WERI-Rb-1 (cell line): ENCODE measurements at regions not wholly inside any gene's neighbourhood (a gene's known extent, or its start where the extent isn't known, plus 50 kb on each side); places are given as distances from the start of the nearest gene placed in this dataset.

ENCODE experiments used
- DNase-seq: peaks from one replicate; pipeline ENCODE4 v3.0.0-alpha.2; 2020
- H3K27ac ChIP-seq: fragments of 250-450 bp; sonication (Bioruptor Pico); 2 replicates; pipeline ENCODE4 v1.5.1; 2020; ENCODE audit warnings: mild to moderate bottlenecking, moderate library complexity
- H3K27me3 ChIP-seq: fragments of 250-450 bp; sonication (Bioruptor Pico); 2 replicates; pipeline ENCODE4 v1.5.1; 2021; ENCODE audit warnings: mild to moderate bottlenecking, low read depth, moderate library complexity; ENCODE audit not compliant: insufficient read depth, severe bottlenecking
- H3K36me3 ChIP-seq: fragments of 250-450 bp; sonication (Bioruptor Pico); 2 replicates; pipeline ENCODE4 v1.5.1; 2020; ENCODE audit warnings: mild to moderate bottlenecking, moderate library complexity
- H3K4me3 ChIP-seq: 2 replicates; pipeline ENCODE4 v1.5.1; 2011; ENCODE audit warnings: low read depth, mild to moderate bottlenecking, control low read depth, low read length
- H3K9me3 ChIP-seq: fragments of 250-450 bp; sonication (Bioruptor Pico); 2 replicates; pipeline ENCODE4 v1.5.1; 2021; ENCODE audit warnings: mild to moderate bottlenecking, moderate library complexity; ENCODE audit not compliant: severe bottlenecking
- CTCF ChIP-seq: IDR thresholded peaks from 2 replicates; pipeline ENCODE4 v1.5.1; 2011; ENCODE audit warnings: low read depth, mild to moderate bottlenecking, control low read depth, inconsistent platforms, low read length

- H3K4me3 ChIP-seq = no peak overlapping the region
- no peak overlapping the region for H3K27ac ChIP-seq
- H3K9me3 ChIP-seq = peaks cover 7% of the 10 kb centered on the region
- DNase-seq = no peak
- no peaks in the 10 kb centered on the region for H3K36me3 ChIP-seq
- TF ChIP-seq CTCF = no peak
- H3K27me3 ChIP-seq = no peaks in the 10 kb centered on the region
These were observed 203.8 kb upstream of the SYT4 start for GRCh38 chr18:43481069-43481468.

GRCh38 chr18:43482136-43482535 lies 204.8 kb upstream of the SYT4 start:
- peaks cover 15% of the 10 kb centered on the region for H3K9me3 ChIP-seq
- H3K36me3 ChIP-seq = no peaks in the 10 kb centered on the region
- H3K27ac ChIP-seq = no peak overlapping the region
- no peak for DNase-seq
- no peak overlapping the region for H3K4me3 ChIP-seq
- TF ChIP-seq CTCF = no peak
- H3K27me3 ChIP-seq = no peaks in the 10 kb centered on the region

GRCh38 chr18:43482600-43482999 lies 205.3 kb upstream of the SYT4 start:
- TF ChIP-seq CTCF = no peak
- H3K27me3 ChIP-seq = no peaks in the 10 kb centered on the region
- no peaks in the 10 kb centered on the region for H3K36me3 ChIP-seq
- DNase-seq = no peak
- H3K27ac ChIP-seq = no peak overlapping the region
- no peak overlapping the region for H3K4me3 ChIP-seq
- H3K9me3 ChIP-seq = peaks cover 15% of the 10 kb centered on the region

DNA sequence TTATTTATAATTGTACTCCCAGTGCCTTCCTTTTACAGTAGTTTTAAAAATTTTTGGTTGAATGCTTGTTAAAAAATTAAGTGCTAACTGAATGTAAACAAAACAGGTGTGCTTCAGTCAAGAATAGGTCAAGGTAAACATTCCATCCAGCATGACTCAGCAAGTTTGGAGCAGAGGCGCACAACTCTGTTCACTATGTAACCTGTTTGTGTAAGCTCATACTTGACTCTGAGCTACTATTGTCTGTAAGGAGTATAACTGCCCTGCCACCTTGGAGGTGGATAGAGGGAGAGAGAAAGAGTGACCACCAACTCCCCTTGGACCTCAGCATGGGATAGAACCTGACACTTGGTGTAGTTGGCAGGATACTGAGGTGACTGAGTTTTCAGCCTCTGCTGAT lies 207.4 kb upstream of the SYT4 start:
- TF ChIP-seq CTCF = no peak
- Histone ChIP-seq H3K27me3 (no peaks in the 10 kb centered on the region), H3K9me3 (peaks cover 15% of the 10 kb centered on the region), H3K36me3 (no peaks in the 10 kb centered on the region), H3K4me3 (no peak overlapping the region), H3K27ac (no peak overlapping the region)
- DNase-seq = no peak

- Histone ChIP-seq H3K27ac (no peak overlapping the region), H3K36me3 (no peaks in the 10 kb centered on the region), H3K27me3 (no peaks in the 10 kb centered on the region), H3K4me3 (no peak overlapping the region), H3K9me3 (peaks cover 15% of the 10 kb centered on the region)
- TF ChIP-seq CTCF = no peak
- no peak for DNase-seq
These were observed 208.3 kb upstream of the SYT4 start for GRCh38 chr18:43485545-43485963.

DNA sequence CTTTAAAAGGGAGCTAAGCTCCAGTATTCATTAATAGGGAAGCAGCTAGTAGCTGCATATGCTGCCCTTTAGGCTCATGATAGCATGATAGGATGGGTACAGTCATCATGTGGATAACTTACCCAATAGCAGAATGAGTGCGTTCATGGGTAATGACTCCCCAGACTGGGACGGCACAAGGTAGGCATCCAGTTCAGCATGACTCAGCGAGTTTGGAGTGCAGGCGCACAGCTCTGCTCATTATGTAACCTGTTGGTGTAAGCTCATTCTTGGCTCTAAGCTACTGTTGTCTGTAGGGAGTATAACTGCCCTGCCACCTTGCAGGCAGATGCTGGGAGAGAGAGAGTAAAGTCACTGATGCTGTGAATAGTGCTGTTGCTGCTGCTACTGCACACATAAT lies 209.2 kb upstream of the SYT4 start:
- DNase-seq = no peak
- H3K27ac ChIP-seq = no peak overlapping the region
- no peaks in the 10 kb centered on the region for H3K36me3 ChIP-seq
- no peaks in the 10 kb centered on the region for H3K27me3 ChIP-seq
- H3K4me3 ChIP-seq = no peak overlapping the region
- no peak for TF ChIP-seq CTCF
- H3K9me3 ChIP-seq = peaks cover 15% of the 10 kb centered on the region
